ENCODE measurements at regions not wholly inside any gene's neighbourhood (a gene's known extent, or its start where the extent isn't known, plus 50 kb on each side); places are given as distances from the start of the nearest gene placed in this dataset.

GRCh38 chr4:123892368-123892976, 495.9 kb downstream of the SPRY1 start:
- H3K9me3 ChIP-seq: no peaks in the 10 kb centered on the region
- peak overlapping the region; percentile 44; the same call in 1 of the 2 replicates for H3K9ac ChIP-seq
- H3K9me2 ChIP-seq: no peaks in the 10 kb centered on the region
- peaks cover 26% of the 10 kb centered on the region for H3F3A ChIP-seq (replicated peaks; ENCODE audit: insufficient read depth)
- peaks cover 31 to 41% of the 10 kb centered on the region in 2 experiments; a peak in 3 of 4 replicates for H3K4me1 ChIP-seq (ENCODE audit: control insufficient read depth in 1 of 2, insufficient read depth in 2 of 2, low read depth in 1 of 2, low read length in 1 of 2)
- no peaks in the 10 kb centered on the region for H4K20me1 ChIP-seq (ENCODE audit: insufficient read depth)
- no peaks in the 10 kb centered on the region for H3K79me2 ChIP-seq (ENCODE audit: insufficient read depth)
- CTCF ChIA-PET: interaction anchor here (0.6 to 1.9 kb wide), 5 partner anchors 18 to 574 kb away, joined by 3 to 4 read pairs (median 3); no protein-coding TSS in a partner anchor
- H2AFZ ChIP-seq (ENCODE audit: low read depth): 0 out of 2 replicates have a peak overlapping the region, but pooled peaks have one; percentile 29
- peak overlapping the region; percentile 72; the same call in 1 of the 2 replicates for H3K4me2 ChIP-seq
- H3K36me3 ChIP-seq (replicated peaks in 1 of 2; ENCODE audit: control insufficient read depth in 1 of 2, insufficient read depth in 2 of 2, low read length in 1 of 2): no peaks in the 10 kb centered on the region
- peak overlapping the region; percentile 74 to 95 for H3K27ac ChIP-seq (ENCODE audit: low read depth in 2 of 2, low read length in 1 of 2)
- no peak overlapping the region; a peak in 1 of 4 replicates for H3K4me3 ChIP-seq (ENCODE audit: low read depth in 2 of 2, low read length in 1 of 2)
- DNase-seq: no peak
- WGBS (ENCODE audit: low lambda C conversion rate): 27% methylated on average over 4 of the region's 4 CpGs
- H3K27me3 ChIP-seq (ENCODE audit: insufficient read depth): no peaks in the 10 kb centered on the region
- POLR2A ChIA-PET: no interaction called here
- TF ChIP-seq EP300 (IDR thresholded peaks at IDR 0.05; ENCODE audit: borderline replicate concordance in 1 of 2, low read depth in 1 of 2, low read length in 1 of 2) (peak in 1 of 2 experiments; percentile 58; a peak in 2 of 4 replicates), CHD2 (IDR thresholded peaks at IDR 0.05; ENCODE audit: low read length, partially characterized antibody) (no peak), FOXM1 (IDR thresholded peaks at IDR 0.05; ENCODE audit: low read depth) (0 out of 2 replicates have a peak, but pooled peaks have one; percentile 14), MXI1 (IDR thresholded peaks at IDR 0.05; ENCODE audit: low read depth, low read length) (peak; percentile 4; the same call in 1 of the 2 replicates)
- TF ChIP-seq, protein P1, sequence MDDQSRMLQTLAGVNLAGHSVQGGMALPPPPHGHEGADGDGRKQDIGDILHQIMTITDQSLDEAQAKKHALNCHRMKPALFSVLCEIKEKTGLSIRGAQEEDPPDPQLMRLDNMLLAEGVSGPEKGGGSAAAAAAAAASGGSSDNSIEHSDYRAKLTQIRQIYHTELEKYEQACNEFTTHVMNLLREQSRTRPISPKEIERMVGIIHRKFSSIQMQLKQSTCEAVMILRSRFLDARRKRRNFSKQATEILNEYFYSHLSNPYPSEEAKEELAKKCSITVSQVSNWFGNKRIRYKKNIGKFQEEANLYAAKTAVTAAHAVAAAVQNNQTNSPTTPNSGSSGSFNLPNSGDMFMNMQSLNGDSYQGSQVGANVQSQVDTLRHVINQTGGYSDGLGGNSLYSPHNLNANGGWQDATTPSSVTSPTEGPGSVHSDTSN (IDR thresholded peaks at IDR 0.05): peak; percentile 50

DNA sequence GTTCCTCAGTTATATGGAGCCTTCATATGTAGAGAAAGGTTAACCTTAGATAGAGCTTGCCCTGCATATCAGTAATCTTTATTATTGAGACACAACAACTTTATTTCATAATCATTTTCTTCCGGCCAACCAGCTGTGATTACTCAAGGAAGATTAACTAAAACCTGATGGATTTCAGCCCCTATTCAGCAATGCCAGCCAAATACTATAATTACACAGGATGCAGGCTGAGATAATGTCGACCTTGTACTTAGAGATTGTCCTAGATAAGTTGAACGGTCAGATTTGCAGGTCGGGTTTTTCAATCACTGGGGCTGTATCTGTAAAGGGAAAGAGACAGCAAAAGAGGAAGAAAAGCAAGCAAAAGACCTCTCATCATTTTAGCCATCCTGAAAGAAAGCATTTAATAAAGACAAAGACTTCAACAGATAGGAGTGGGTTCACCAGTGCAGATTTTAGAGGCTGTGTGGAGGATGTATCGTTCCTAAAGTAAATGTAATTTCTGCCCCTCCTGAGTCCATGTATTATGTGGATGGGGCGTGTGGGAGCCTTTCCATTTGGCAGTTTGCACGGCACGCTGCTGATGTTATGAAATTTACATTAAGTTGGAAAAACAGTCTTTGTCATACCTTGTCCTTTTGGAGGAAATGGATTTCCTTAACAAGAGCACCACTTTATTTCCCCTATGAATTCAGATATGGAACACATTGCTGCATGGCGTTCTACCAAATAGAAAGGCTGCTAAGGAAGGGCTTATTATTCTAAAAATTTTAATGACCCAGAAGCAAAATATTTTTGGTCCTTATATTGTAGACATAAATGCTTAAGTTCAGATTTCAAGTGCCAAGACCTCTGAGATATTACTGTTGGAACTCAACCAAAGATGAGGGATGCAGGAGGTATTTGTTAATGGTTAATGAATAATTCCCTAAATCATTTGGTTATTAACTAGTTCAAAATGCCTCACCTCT, 496.7 kb downstream of the SPRY1 start:
- H3K4me2 ChIP-seq: peak overlapping the region; percentile 72
- peak overlapping the region; percentile 74 to 95 for H3K27ac ChIP-seq (ENCODE audit: low read depth in 2 of 2, low read length in 1 of 2)
- DNase-seq: peak; percentile 64
- 0 out of 2 replicates have a peak, but pooled peaks have one; percentile 43 for TF ChIP-seq SIN3A (IDR thresholded peaks at IDR 0.05; ENCODE audit: borderline replicate concordance, low read depth, low read length)
- peak; percentile 92 for TF ChIP-seq RCOR1 (IDR thresholded peaks at IDR 0.05; ENCODE audit: low read length)
- peak; percentile 82 for TF ChIP-seq FOXM1 (IDR thresholded peaks at IDR 0.05; ENCODE audit: low read depth)
- TF ChIP-seq FOSL2 (IDR thresholded peaks at IDR 0.05; ENCODE audit: borderline replicate concordance, low read depth): peak; percentile 24; the same call in 1 of the 2 replicates
- no peak for TF ChIP-seq MEF2A (IDR thresholded peaks at IDR 0.05; ENCODE audit: borderline replicate concordance, low read depth)
- peak; percentile 93; the same call in 1 of the 2 replicates for TF ChIP-seq POLR2AphosphoS5 (IDR thresholded peaks at IDR 0.05; ENCODE audit: low read depth, low read length)
- no peak for TF ChIP-seq YY1 (IDR thresholded peaks at IDR 0.05; ENCODE audit: low read depth)
- TF ChIP-seq RAD21 (IDR thresholded peaks at IDR 0.05; ENCODE audit: low read length): peak; percentile 27
- peak; percentile 98 for TF ChIP-seq TCF12 (IDR thresholded peaks at IDR 0.05)
- TF ChIP-seq, protein P2, sequence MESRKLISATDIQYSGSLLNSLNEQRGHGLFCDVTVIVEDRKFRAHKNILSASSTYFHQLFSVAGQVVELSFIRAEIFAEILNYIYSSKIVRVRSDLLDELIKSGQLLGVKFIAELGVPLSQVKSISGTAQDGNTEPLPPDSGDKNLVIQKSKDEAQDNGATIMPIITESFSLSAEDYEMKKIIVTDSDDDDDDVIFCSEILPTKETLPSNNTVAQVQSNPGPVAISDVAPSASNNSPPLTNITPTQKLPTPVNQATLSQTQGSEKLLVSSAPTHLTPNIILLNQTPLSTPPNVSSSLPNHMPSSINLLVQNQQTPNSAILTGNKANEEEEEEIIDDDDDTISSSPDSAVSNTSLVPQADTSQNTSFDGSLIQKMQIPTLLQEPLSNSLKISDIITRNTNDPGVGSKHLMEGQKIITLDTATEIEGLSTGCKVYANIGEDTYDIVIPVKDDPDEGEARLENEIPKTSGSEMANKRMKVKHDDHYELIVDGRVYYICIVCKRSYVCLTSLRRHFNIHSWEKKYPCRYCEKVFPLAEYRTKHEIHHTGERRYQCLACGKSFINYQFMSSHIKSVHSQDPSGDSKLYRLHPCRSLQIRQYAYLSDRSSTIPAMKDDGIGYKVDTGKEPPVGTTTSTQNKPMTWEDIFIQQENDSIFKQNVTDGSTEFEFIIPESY (IDR thresholded peaks at IDR 0.05; ENCODE audit: borderline replicate concordance, low read depth): 0 out of 2 replicates have a peak, but pooled peaks have one; percentile 27
- TF ChIP-seq, protein P3, sequence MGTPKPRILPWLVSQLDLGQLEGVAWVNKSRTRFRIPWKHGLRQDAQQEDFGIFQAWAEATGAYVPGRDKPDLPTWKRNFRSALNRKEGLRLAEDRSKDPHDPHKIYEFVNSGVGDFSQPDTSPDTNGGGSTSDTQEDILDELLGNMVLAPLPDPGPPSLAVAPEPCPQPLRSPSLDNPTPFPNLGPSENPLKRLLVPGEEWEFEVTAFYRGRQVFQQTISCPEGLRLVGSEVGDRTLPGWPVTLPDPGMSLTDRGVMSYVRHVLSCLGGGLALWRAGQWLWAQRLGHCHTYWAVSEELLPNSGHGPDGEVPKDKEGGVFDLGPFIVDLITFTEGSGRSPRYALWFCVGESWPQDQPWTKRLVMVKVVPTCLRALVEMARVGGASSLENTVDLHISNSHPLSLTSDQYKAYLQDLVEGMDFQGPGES (IDR thresholded peaks at IDR 0.05; ENCODE audit: low read depth, low read length): no peak
- TF ChIP-seq JUND (IDR thresholded peaks at IDR 0.05): peak; percentile 66
- peak; percentile 86 for TF ChIP-seq TEAD4 (IDR thresholded peaks at IDR 0.05; ENCODE audit: borderline replicate concordance, insufficient read depth)
- TF ChIP-seq TAF1 (IDR thresholded peaks at IDR 0.05; ENCODE audit: borderline replicate concordance, low read depth, low read length): no peak

More for the DNA sequence above, 496.7 kb downstream of the SPRY1 start:
- Histone ChIP-seq H3K9me3 (no peaks in the 10 kb centered on the region; the same call in 1 of the 2 replicates), H4K20me1 (ENCODE audit: insufficient read depth) (no peaks in the 10 kb centered on the region), H3K4me1 (ENCODE audit: control insufficient read depth in 1 of 2, insufficient read depth in 2 of 2, low read depth in 1 of 2, low read length in 1 of 2) (peaks cover 31 to 41% of the 10 kb centered on the region in 2 experiments; a peak in 3 of 4 replicates), H2AFZ (ENCODE audit: low read depth) (peak overlapping the region; percentile 29), H3F3A (replicated peaks; ENCODE audit: insufficient read depth) (peaks cover 26% of the 10 kb centered on the region), H3K9ac (peak overlapping the region; percentile 44; the same call in 1 of the 2 replicates), H3K9me2 (no peaks in the 10 kb centered on the region), H3K4me3 (ENCODE audit: low read depth in 2 of 2, low read length in 1 of 2) (peak overlapping the region in 1 of 2 experiments; percentile 36), H3K27me3 (ENCODE audit: insufficient read depth) (no peaks in the 10 kb centered on the region), H3K36me3 (replicated peaks in 1 of 2; ENCODE audit: control insufficient read depth in 1 of 2, insufficient read depth in 2 of 2, low read length in 1 of 2) (no peaks in the 10 kb centered on the region), H3K79me2 (ENCODE audit: insufficient read depth) (no peaks in the 10 kb centered on the region)
- 4% methylated on average over 9 of the region's 9 CpGs for WGBS (ENCODE audit: low lambda C conversion rate)
- POLR2A ChIA-PET: no interaction called here
- CTCF ChIA-PET: interaction anchor here (0.8 to 1.9 kb wide), 3 partner anchors 17 to 503 kb away, joined by 3 to 4 read pairs (median 3); no protein-coding TSS in a partner anchor

Measured in SK-N-SH (cell line).